ENCODE measurements at regions not wholly inside any gene's neighbourhood (a gene's known extent, or its start where the extent isn't known, plus 50 kb on each side); places are given as distances from the start of the nearest gene placed in this dataset.

GRCh38 chr22:44577391-44578109 lies 79.5 kb upstream of the RTL6 start:
- H3K36me3 ChIP-seq (ENCODE audit: control insufficient read depth, insufficient read depth, low read length), result no peaks in the 10 kb centered on the region
- H4K91ac ChIP-seq (ENCODE audit: insufficient read depth, low read depth, low read length), result no peak overlapping the region
- dilution Hi-C loops (cut with HindIII; ENCODE audit: low sequenced_read_pairs, unreplicated experiment) (no loop called here), intact Hi-C loops (cut with micrococcal nuclease) (no loop called here), in situ Hi-C loops (cut with MboI; ENCODE audit: low sequenced_read_pairs) (no loop called here)
- no peak overlapping the region for H3K4me2 ChIP-seq (ENCODE audit: low read depth, low read length)
- no peaks in the 10 kb centered on the region for H3K79me1 ChIP-seq (ENCODE audit: low read depth in 1 of 2, low read length in 2 of 2)
- DNase-seq (no peak), ATAC-seq (ENCODE audit: low read depth) (no peak)
- H2AK9ac ChIP-seq (replicated peaks; ENCODE audit: low read depth, low read length, poor library complexity), result no peak overlapping the region
- H2AFZ ChIP-seq (replicated peaks; ENCODE audit: low read length, poor library complexity), result no peak overlapping the region
- H3K9ac ChIP-seq (ENCODE audit: low read depth, low read length), result no peak overlapping the region
- H3K14ac ChIP-seq (replicated peaks; ENCODE audit: low read depth, low read length), result no peak overlapping the region
- POLR2A ChIA-PET (ENCODE audit: unreplicated experiment), result no interaction called here
- no peak overlapping the region for H2BK120ac ChIP-seq (ENCODE audit: low read depth, low read length)
- CTCF ChIA-PET, result no interaction called here
- H2BK5ac ChIP-seq (ENCODE audit: low read depth, low read length, poor library complexity, severe bottlenecking), result no peak overlapping the region
- H4K5ac ChIP-seq (ENCODE audit: low read depth, low read length), result no peak overlapping the region
- no peak overlapping the region for H3K4me3 ChIP-seq (ENCODE audit: insufficient read depth, low read depth, low read length)
- no peak overlapping the region for H4K8ac ChIP-seq (ENCODE audit: low read depth in 2 of 2, low read length in 2 of 2)
- no peak overlapping the region for H3K4ac ChIP-seq (ENCODE audit: low read depth, low read length)
- H3K27ac ChIP-seq (ENCODE audit: insufficient read depth, low read length), result no peak overlapping the region
- H3K4me1 ChIP-seq (ENCODE audit: control insufficient read depth, insufficient read depth, low read length), result peaks cover 5% of the 10 kb centered on the region
- no peaks in the 10 kb centered on the region for H4K20me1 ChIP-seq (ENCODE audit: insufficient read depth, low read length)
- 84% methylated on average over 12 of the region's 26 CpGs; no CpG with 5 or more reads in 1 of the 2 experiments for WGBS, 2 experiments (ENCODE audit: extremely low coverage in 2 of 2, insufficient read length in 1 of 2)
- peaks cover 29% of the 10 kb centered on the region for H3K27me3 ChIP-seq (ENCODE audit: control insufficient read depth, insufficient read depth, low read length)
- no TSS peak for BruUV-seq (replicated peaks)
- no peak overlapping the region for H2BK20ac ChIP-seq (ENCODE audit: low read depth, low read length)
- H3K9me1 ChIP-seq (ENCODE audit: insufficient read depth, low read length), result peaks cover 4% of the 10 kb centered on the region; the same call in 1 of the 2 replicates
- H2BK15ac ChIP-seq (ENCODE audit: low read depth, low read length), result no peak overlapping the region
- H3K56ac ChIP-seq (ENCODE audit: extremely low read depth, insufficient read depth, low read length), result no peak overlapping the region
- no peaks in the 10 kb centered on the region for H3K9me3 ChIP-seq (ENCODE audit: control insufficient read depth, insufficient read depth, low read length)
- no peak overlapping the region for H3K18ac ChIP-seq (ENCODE audit: low read depth, low read length)
- no peak overlapping the region for H3K23ac ChIP-seq (ENCODE audit: low read depth, low read length)
- TF ChIP-seq RAD21 (IDR thresholded peaks at IDR 0.05; ENCODE audit: low read length) (no peak), CHD1 (IDR thresholded peaks at IDR 0.05; ENCODE audit: low read depth, low read length) (no peak), POLR2A (IDR thresholded peaks at IDR 0.05; ENCODE audit: low read depth, low read length) (no peak), MAFK (IDR thresholded peaks at IDR 0.05; ENCODE audit: low read depth, low read length) (no peak), RCOR1 (IDR thresholded peaks at IDR 0.05; ENCODE audit: insufficient replicate concordance, low read length) (no peak), SMC3 (IDR thresholded peaks at IDR 0.05; ENCODE audit: low read depth, low read length) (no peak), CEBPB (IDR thresholded peaks at IDR 0.05; ENCODE audit: low read depth, low read length) (no peak), BHLHE40 (IDR thresholded peaks at IDR 0.05; ENCODE audit: low read depth, low read length) (no peak), NFE2L2 (IDR thresholded peaks at IDR 0.05; ENCODE audit: low read depth, low read length) (no peak)
- TF ChIP-seq, protein P1, sequence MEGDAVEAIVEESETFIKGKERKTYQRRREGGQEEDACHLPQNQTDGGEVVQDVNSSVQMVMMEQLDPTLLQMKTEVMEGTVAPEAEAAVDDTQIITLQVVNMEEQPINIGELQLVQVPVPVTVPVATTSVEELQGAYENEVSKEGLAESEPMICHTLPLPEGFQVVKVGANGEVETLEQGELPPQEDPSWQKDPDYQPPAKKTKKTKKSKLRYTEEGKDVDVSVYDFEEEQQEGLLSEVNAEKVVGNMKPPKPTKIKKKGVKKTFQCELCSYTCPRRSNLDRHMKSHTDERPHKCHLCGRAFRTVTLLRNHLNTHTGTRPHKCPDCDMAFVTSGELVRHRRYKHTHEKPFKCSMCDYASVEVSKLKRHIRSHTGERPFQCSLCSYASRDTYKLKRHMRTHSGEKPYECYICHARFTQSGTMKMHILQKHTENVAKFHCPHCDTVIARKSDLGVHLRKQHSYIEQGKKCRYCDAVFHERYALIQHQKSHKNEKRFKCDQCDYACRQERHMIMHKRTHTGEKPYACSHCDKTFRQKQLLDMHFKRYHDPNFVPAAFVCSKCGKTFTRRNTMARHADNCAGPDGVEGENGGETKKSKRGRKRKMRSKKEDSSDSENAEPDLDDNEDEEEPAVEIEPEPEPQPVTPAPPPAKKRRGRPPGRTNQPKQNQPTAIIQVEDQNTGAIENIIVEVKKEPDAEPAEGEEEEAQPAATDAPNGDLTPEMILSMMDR (conservative IDR thresholded peaks at IDR 0.05; ENCODE audit: low read depth, low read length), result no peak
- no peak overlapping the region for H2AK5ac ChIP-seq (ENCODE audit: low read depth, low read length)
